Endothelial cell of umbilical vein (primary cell): ENCODE measurements at regions not wholly inside any gene's neighbourhood (a gene's known extent, or its start where the extent isn't known, plus 50 kb on each side); places are given as distances from the start of the nearest gene placed in this dataset.

Experiments used
- BruUV-seq: library from RNA; stranded (reverse); fragments of 400-500 nt; replicated peaks from 2 replicates; lab custom pipeline; 2021; lab: Mats Ljungman, UMichigan
- CTCF ChIA-PET: fragments of 300-600, 350-600 bp; sonication (Branson Sonifier 250); formaldehyde crosslinking; loops from one replicate; lab custom pipeline; 2021; ENCODE audit warnings: antibody characterized with exemption, inconsistent platforms; lab: Charles Lee
- POLR2A ChIA-PET: fragments of 300-600, 350-600 bp; sonication (Branson Sonifier 250); formaldehyde crosslinking; loops from one replicate; lab custom pipeline; 2021; ENCODE audit warnings: antibody characterized with exemption, inconsistent platforms; lab: Charles Lee
- DNase-seq: peaks from one replicate; pipeline ENCODE4 v3.0.0-alpha.2; 2011; ENCODE audit warnings: low read depth, low spot score
- FAIRE-seq: peaks from 2 replicates; lab custom pipeline; 2011; peaks lifted over from hg19 to GRCh38; lab: Jason Lieb, UNC
- H2AFZ ChIP-seq: 2 replicates; pipeline ENCODE4 v1.6.0; 2012; ENCODE audit warnings: low read depth, low read length, control low read depth, inconsistent platforms
- H3K27ac ChIP-seq: 2 replicates; pipeline ENCODE4 v1.5.1; 2011; ENCODE audit warnings: low read depth, mild to moderate bottlenecking, control low read depth, low read length, moderate library complexity; ENCODE audit not compliant: insufficient read depth
- H3K27me3 ChIP-seq, 2 experiments: 2 replicates each; pipeline versions ENCODE4 v1.6.0 to v1.6.1; 2011; ENCODE audit warnings: low read length in 2 of 2, mixed read lengths in 1 of 2; ENCODE audit not compliant: control insufficient read depth in 2 of 2, insufficient read depth in 2 of 2
- H3K36me3 ChIP-seq, 2 experiments: 2 replicates in 1 of 2; 3 replicates in 1 of 2; pipeline ENCODE4 v1.5.1; 2011; ENCODE audit warnings: low read length in 2 of 2, mild to moderate bottlenecking in 1 of 2, moderate library complexity in 1 of 2; ENCODE audit not compliant: control insufficient read depth in 2 of 2, insufficient read depth in 2 of 2; ENCODE audit errors: extremely low read depth in 1 of 2
- H3K4me1 ChIP-seq: 3 replicates; pipeline ENCODE4 v1.5.1; 2011; ENCODE audit warnings: mild to moderate bottlenecking, low read length; ENCODE audit not compliant: control insufficient read depth, insufficient read depth; ENCODE audit errors: extremely low read depth
- H3K4me2 ChIP-seq: 2 replicates; pipeline ENCODE4 v1.6.1; 2011; ENCODE audit warnings: low read length, control low read depth, mixed read lengths; ENCODE audit not compliant: insufficient read depth
- H3K4me3 ChIP-seq, 3 experiments: fragments of 200-600 bp in 1 of 3; sonication (generic), shearing (Covaris generic) in 1 of 3; replicated peaks in 1 of 3; 2 replicates each; pipeline ENCODE4 v1.5.1; 2011 to 2016; ENCODE audit warnings: control low read depth in 3 of 3, low read length in 3 of 3, mild to moderate bottlenecking in 2 of 3, inconsistent platforms in 1 of 3, low read depth in 1 of 3, moderate library complexity in 1 of 3; ENCODE audit not compliant: insufficient read depth in 1 of 3
- H3K79me2 ChIP-seq: 2 replicates; pipeline ENCODE4 v1.6.0; 2012; ENCODE audit warnings: low read length, inconsistent platforms; ENCODE audit not compliant: control insufficient read depth, insufficient read depth
- H3K9ac ChIP-seq: replicated peaks from 2 replicates; pipeline ENCODE3; 2011; ENCODE audit warnings: low read length, control low read depth; ENCODE audit not compliant: insufficient read depth; ENCODE audit errors: extremely low read depth
- H3K9me1 ChIP-seq: replicated peaks from 3 replicates; pipeline ENCODE4 v1.6.0; 2011; ENCODE audit warnings: mild to moderate bottlenecking, low read length; ENCODE audit not compliant: control insufficient read depth, insufficient read depth; ENCODE audit errors: extremely low read depth
- H3K9me3 ChIP-seq: replicated peaks from 2 replicates; pipeline ENCODE4 v1.5.1; 2012; ENCODE audit warnings: low read length, inconsistent platforms; ENCODE audit not compliant: control insufficient read depth, insufficient read depth
- H4K20me1 ChIP-seq: replicated peaks from 2 replicates; pipeline ENCODE3; 2011; ENCODE audit warnings: mild to moderate bottlenecking, low read length; ENCODE audit not compliant: control insufficient read depth, insufficient read depth; ENCODE audit errors: extremely low read depth
- CTCF ChIP-seq, 2 donors: IDR thresholded peaks; 1 replicate in 1 of 2; 2 replicates in 1 of 2; pipeline ENCODE4 v1.5.1; 2011; ENCODE audit warnings: low read length in 2 of 2, mild to moderate bottlenecking in 2 of 2, moderate library complexity in 2 of 2, control low read depth in 1 of 2, inconsistent platforms in 1 of 2, low read depth in 1 of 2; ENCODE audit not compliant: insufficient read depth in 1 of 2; ENCODE audit errors: extremely low read depth in 1 of 2
- EZH2 ChIP-seq: IDR thresholded peaks from 2 replicates; pipeline ENCODE4 v1.6.1; 2012; ENCODE audit warnings: borderline replicate concordance, low read depth, mild to moderate bottlenecking, moderate library complexity, low read length, inconsistent platforms; ENCODE audit not compliant: severe bottlenecking
- FOS ChIP-seq: IDR thresholded peaks from 2 replicates; pipeline ENCODE4 v1.6.1; 2011; ENCODE audit warnings: mild to moderate bottlenecking, low read length, moderate library complexity, borderline replicate concordance; ENCODE audit not compliant: insufficient read depth
- GATA2 ChIP-seq: IDR thresholded peaks from 2 replicates; pipeline ENCODE4 v1.7.0; 2011; ENCODE audit warnings: low read depth, mild to moderate bottlenecking, moderate library complexity, mixed read lengths, low read length; ENCODE audit not compliant: insufficient read length, insufficient read depth
- JUN ChIP-seq: IDR thresholded peaks from 2 replicates; pipeline ENCODE4 v1.6.1; 2011; ENCODE audit warnings: borderline replicate concordance, low read depth; ENCODE audit not compliant: insufficient read length, insufficient read depth
- MAX ChIP-seq: IDR thresholded peaks from 2 replicates; pipeline ENCODE4 v1.6.1; 2011; ENCODE audit not compliant: insufficient read depth, insufficient read length
- MYC ChIP-seq: IDR thresholded peaks from one replicate; pipeline ENCODE4 v1.6.1; 2011; ENCODE audit warnings: mild to moderate bottlenecking, low read depth, low read length
- POLR2A ChIP-seq: IDR thresholded peaks from 2 replicates; pipeline ENCODE4 v1.6.1; 2012; ENCODE audit warnings: low read depth, mild to moderate bottlenecking, control low read depth, low read length
- POLR2AphosphoS5 ChIP-seq: IDR thresholded peaks from 2 replicates; pipeline ENCODE4 v1.6.1; 2012; ENCODE audit warnings: low read depth, mild to moderate bottlenecking, control low read depth, low read length, moderate library complexity; ENCODE audit not compliant: insufficient read depth
- dilution Hi-C: fragments of 300-500 bp; cut with MboI; formaldehyde crosslinking; loops from one replicate; pipeline ENCODE4 v1.15.0; 2019; ENCODE audit warnings: low sequenced_read_pairs; ENCODE audit not compliant: extremely low pct_ligation_motif_present
- intact Hi-C: fragments of 100-400 bp; cut with micrococcal nuclease; formaldehyde crosslinking; loops from one replicate; pipeline ENCODE4 v1.10.0; 2022

GRCh38 chr11:86874304-86875056 is 74.1 kb downstream of the PRSS23 start:
- no peaks in the 10 kb centered on the region for H3K9me1 ChIP-seq
- no peak overlapping the region for H3K4me3 ChIP-seq
- DNase-seq: no peak
- no peaks in the 10 kb centered on the region for H4K20me1 ChIP-seq
- no peak overlapping the region for H3K4me2 ChIP-seq
- FAIRE-seq: no peak
- H3K9me3 ChIP-seq: no peaks in the 10 kb centered on the region
- intact Hi-C loops: no loop called here
- POLR2A ChIA-PET: no interaction called here
- no peak overlapping the region for H2AFZ ChIP-seq
- no TSS peak for BruUV-seq
- no peak overlapping the region for H3K9ac ChIP-seq
- TF ChIP-seq GATA2 (no peak), POLR2AphosphoS5 (no peak), MYC (no peak), JUN (no peak), MAX (no peak), CTCF (IDR thresholded peaks at IDR 0.05; ENCODE audit: extremely low read depth in 1 of 2, insufficient read depth in 1 of 2, low read depth in 1 of 2, low read length in 2 of 2) (no peak), FOS (no peak), POLR2A (no peak), EZH2 (no peak)
- dilution Hi-C loops: no loop called here
- no peaks in the 10 kb centered on the region for H3K4me1 ChIP-seq
- CTCF ChIA-PET: no interaction called here
- no peaks in the 10 kb centered on the region for H3K79me2 ChIP-seq
- no peak overlapping the region for H3K27ac ChIP-seq
- H3K27me3 ChIP-seq: no peaks in the 10 kb centered on the region
- H3K36me3 ChIP-seq: no peaks in the 10 kb centered on the region
